GM19240 (cell line): ENCODE measurements at regions not wholly inside any gene's neighbourhood (a gene's known extent, or its start where the extent isn't known, plus 50 kb on each side); places are given as distances from the start of the nearest gene placed in this dataset.

Experiments used
- DNase-seq: peaks from one replicate; pipeline ENCODE4 v3.0.0; 2011; ENCODE audit warnings: low spot score; ENCODE audit not compliant: insufficient read length

- DNase-seq, result no peak
Measured at GRCh38 chr11:114876234-114876633, 197.9 kb downstream of the NXPE2 start.

DNA sequence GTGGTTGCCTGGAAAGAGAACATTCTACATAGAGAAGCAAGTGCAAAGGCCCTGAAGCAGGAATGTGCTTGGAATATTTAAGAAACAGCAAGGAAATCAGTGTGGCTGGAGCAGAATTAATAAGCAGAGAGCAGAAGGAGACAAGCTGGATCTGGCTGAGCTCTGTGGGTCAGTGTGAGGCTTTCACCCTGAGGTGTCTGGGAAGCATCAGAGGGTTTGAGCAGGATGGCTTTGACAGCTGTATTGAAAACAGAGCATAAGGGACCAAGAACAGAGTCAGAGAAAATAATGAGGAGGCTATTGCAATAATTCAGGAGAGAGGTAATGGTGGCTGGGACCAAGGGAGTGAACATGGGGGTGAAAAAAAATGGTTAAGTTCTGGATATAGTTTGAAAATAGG, 199.6 kb downstream of the NXPE2 start:
- DNase-seq, result no peak

DNA sequence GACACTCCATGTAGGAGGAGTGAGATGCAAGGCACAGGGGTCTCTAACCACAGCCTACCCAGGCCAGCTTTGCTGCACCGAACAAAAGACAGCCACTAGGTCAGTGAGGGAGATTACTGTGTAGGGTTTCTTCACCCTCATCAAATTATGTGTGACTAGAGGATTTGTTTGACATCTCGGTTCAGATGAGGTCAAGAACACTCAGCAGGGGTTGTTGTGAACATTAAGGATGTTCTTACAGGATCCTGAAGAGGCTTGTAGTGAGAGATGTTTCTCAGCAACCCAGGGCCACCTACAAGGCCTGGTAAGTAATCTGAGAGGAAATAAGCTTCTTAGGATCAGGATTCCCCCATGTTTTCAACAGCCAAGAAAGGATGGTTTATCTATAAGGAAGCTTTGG, 202.1 kb downstream of the NXPE2 start:
- DNase-seq, result no peak

- DNase-seq, result no peak
Measured at GRCh38 chr11:114883472-114883871, 205.1 kb downstream of the NXPE2 start.

DNA sequence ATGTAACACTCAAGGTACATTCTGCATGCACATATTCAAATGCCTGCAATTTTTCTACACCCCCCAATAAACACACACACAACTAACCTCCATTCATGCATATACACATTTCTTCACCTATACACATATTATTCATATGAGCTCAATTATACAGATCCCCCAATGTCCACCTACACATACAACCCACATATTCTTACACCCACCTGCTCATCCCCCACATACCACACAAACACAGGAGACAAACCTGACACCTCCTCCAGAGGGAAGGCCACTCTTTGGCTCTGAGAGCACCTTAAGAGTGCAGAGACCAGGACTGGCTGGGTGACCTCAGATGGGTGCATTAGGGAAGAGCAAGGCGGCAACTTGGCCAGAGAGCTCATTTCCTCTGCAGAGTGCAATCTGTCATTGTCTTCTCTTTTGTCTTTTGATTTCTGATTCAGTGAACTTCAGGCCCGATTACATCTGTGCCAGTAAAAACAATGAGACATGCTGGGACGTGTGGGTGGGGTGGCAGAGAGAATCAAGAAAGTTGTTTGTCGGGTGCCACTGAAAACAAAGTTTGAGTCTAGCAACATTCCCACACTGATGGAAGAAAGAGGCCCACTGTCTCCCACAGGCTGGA, 208.4 kb downstream of the NXPE2 start:
- no peak for DNase-seq

- no peak for DNase-seq
Measured at GRCh38 chr11:114889594-114890011, 211.3 kb downstream of the NXPE2 start.

DNA sequence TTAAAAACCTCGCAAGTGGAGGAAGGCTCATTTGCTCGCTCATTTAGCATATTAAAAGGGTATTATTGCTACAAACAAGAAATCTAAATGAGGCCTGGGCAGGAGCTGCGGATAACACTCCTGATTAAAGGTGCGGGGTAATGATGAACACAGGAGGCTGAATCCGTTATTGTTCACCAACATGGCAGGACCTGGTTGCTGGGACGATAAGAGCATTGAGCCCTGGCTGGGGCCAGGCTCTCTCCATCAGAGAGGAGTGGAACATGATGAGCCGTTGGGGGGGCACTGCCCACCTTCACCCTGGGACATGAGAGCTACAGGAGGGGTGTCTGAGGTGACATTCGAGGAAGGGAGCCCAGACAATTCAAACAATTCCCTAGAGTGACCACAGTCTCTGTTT, 211.7 kb downstream of the NXPE2 start:
- no peak for DNase-seq

- no peak for DNase-seq
Measured at GRCh38 chr11:114891911-114892310, 213.6 kb downstream of the NXPE2 start.

DNA sequence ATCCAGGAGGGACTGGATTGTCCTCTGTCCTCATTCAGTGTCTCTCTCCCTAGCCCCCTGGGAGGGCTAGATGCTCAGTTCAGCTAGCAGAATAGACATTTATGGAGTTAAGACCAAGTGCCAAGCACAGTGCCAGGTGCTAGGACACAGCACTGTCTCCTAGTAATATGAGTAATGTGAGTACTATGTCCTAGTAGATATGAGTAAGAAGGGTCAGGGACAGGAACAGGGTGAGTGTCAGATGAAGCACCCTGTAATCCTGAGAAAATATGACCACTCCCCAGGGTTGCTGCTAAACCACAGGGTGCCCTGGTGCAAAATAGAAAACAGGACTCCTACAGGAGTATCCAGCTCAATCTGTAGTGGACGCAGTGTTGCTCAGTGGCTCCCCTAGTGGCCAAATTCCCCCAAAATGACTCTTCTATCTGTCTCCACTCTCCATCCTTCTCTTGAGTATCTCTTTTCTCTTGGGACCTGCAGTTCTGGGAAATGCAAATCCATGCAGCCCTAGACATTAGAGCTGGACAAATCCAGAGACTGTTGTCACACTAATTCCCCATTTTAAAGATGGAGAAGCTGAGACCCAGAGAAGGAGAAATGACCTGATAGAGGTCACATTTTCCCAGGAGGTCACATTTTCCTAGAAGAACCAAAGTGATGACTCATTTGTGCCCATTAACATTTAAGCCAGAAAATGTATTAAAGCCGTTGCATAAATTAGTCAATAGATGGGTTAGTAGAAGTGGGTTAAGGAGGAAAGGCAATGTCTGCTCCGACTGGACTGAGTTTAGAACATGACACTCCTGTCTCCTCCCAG, 214.3 kb downstream of the NXPE2 start:
- peak; percentile 6 for DNase-seq

DNA sequence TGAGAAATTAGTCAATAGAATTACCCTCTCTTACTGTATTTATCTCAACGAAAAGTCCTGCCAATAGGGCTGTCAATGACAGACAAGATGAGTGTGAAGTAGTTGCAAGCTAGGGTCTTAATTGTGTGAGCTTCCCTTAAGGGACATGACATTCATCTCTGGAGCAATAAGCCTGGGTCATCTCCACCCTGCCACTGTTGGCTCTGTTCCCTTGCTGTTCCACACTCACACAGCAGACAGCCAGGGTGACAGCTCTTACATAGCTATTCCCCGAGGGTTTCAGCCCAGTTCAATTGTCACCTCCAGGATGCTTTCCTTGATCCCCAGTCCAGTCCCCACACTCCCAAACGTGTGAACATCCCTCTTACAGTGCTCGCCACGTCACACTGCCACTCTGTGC, 215.0 kb downstream of the NXPE2 start:
- no peak for DNase-seq

DNA sequence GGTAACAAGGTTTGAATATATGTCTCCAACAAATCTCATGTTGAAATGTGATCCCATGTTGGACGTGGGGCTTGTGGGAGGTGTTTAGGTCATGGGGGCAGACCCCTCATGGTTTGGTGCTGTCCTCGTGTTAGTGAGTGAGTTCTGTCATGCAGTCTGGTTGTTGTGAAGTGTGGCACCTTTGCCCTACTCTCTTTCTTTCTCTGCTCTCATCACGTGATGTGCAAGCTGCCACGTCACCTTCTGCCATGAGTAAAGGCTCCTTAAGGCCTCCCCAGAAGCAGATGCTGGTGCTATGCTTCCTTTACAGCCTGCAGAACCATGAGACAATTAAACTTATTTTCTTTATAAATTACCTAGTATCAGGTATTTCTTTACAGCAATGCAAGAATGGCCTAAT, 218.3 kb downstream of the NXPE2 start:
- no peak for DNase-seq

DNA sequence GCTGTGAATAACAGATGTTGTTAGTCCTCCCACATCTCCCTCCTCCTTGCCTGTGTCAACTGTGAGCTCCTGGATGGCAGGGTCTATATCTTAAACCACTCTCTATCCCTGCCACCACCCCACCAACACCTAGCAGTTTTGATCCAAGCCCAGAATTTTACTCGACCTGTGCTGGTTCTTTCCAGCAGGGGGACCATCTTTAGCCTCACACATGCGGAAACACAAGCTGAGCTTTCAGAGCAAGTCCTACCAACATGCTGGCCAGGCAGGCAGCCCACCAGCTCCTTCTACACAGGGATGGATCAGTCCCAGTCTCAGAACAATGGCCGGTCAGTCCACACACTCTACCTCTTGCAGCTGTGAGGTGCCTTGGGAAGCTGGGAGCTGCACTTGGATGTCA, 231.5 kb downstream of the NXPE2 start:
- DNase-seq, result no peak

DNA sequence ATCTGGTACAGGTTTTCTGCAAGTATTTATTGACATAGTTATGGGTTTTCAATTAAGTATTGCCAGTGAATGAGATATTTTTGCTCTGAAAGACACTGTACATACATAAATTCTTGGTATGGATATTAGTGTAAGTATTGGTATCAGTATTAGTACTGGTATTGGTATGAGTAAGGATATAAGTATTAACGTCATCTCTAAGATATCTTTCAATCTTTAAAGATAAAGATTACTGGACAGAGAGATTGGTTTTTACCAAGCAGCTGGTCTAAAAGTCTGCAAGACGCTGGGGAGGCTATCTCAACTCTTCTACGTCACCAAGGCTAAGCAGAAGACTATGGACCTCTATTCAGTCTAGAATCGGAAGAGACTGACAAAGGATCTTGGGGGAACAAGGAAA, 234.5 kb downstream of the NXPE2 start:
- DNase-seq, result no peak

- no peak for DNase-seq
Measured at GRCh38 chr11:114914231-114915005, 236.1 kb downstream of the NXPE2 start.

GRCh38 chr11:114915871-114916805, 237.8 kb downstream of the NXPE2 start:
- no peak for DNase-seq

DNA sequence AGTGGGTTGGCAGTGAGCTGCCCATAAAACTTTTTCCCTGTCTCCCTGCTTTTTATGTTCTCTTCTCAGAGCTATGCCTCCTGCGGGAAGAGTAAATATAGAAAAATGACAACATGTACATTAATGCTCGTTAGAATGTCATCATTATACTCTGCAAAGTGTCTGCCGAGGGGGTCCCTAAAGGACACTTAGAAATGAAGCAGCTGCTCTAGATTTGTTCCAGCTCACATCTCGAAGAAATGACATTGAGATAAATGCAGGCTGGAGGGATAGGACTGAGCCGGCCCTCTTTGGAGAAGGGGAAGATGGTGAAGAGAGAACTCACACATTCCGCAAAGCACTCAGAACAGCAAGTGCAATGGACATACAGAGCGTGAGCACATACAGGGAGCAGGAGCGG, 240.0 kb downstream of the NXPE2 start:
- no peak for DNase-seq

DNA sequence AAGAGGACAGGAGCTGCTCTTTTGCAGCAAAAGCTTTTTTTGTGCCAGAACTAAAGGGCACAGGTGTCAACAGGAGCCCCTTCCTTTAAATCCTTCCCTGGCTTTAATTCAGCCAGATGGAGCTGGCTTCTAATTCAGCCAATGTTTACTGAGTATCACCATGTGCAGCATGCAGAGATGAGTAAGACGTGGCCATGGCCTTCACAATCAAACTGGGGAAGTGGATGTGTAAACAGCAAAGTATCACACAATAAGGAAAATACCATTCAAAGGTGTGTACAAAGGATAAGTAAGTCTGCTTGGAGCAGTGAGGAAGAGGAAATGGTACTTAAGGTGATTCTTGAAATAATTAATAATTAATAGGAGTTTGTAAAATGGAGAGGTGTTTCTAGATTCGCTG, 243.4 kb downstream of the NXPE2 start:
- no peak for DNase-seq

DNA sequence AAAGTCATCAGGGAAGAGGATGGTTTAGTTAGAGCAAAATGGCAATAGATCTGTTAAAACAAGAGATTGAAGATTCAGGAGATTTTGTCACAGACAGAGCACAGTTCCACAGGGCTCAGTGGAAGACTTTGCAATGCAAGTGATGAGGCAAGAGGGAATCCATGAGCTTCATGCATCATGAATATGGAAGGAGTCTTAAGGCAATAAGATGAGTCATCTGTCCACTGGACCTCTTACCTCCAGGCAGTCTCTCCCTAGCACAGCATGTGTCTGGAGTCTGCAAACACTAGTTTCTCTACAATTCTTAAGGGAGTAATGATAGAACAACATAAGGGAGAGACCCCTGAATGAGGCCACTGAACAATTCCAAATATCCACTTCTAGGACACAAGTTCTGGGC, 245.7 kb downstream of the NXPE2 start:
- DNase-seq, result no peak

- no peak for DNase-seq
Measured at GRCh38 chr11:114925591-114925990, 247.3 kb downstream of the NXPE2 start.

GRCh38 chr11:114928260-114928870, 250.0 kb downstream of the NXPE2 start:
- DNase-seq, result no peak
